NCI-H2029 (cell line): ENCODE measurements at regions not wholly inside any gene's neighbourhood (a gene's known extent, or its start where the extent isn't known, plus 50 kb on each side); places are given as distances from the start of the nearest gene placed in this dataset.

Experiments used
- DNase-seq: peaks from one replicate; lab custom pipeline; 2025; lab: John Stamatoyannopoulos, UW

DNA sequence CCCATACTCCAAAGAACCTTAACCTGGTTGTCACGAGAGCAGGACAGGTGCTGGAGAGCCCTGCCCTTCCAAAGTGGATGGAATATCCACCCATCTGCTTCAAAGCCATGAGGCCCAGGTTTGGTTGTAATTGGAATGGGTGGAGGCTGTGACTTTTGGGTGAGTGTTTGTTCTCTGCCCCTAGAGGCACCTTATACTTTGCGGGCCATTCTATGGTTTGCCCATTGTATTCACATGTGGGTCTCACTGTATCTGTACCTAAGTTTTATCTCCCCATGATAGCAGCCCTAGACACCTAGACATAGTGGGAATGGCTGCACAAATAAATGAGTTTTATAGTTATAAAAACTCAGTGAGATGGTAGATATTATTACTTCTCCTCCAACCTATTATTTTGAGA lies 67.1 kb upstream of the NAA20 start:
- no peak for DNase-seq

DNA sequence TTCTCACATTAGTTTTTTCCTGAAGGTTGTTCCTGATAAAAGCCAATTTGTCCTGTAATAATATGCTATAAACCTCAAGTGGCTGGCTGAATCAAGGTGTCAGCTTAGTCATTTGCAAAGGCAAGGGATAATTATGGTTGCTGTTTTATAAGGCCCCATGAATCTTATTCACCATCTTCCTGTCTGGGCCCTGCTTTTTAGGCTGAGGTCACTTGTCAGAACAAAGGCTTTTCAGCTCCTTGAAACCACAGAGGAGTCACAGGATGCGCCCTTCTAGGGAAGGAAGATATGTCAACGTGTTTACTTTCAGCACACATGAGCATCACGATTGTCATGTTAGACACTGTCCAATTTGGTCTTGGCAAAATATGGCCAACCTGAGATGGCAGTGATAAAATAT lies 64.8 kb upstream of the NAA20 start:
- peak; percentile 34 for DNase-seq

DNA sequence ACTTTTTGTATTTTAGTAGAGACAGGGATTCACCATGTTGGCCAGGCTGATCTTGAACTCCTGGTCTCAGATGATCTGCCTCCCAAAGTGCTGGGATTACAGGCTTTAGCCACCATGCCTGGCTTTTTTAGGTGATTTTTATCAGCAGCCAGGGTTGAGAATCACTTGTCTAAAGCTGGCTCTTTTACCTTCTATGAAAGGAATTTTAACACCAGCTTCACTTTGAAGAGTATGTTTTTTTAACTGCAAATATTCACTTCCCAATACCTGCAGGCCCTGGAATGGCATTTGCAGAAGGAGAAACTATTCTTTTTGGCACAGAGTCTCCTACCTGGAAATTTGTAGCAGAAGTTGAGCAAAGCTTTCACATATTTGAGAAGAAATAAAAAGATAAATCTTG lies 63.6 kb upstream of the NAA20 start:
- DNase-seq: no peak

DNA sequence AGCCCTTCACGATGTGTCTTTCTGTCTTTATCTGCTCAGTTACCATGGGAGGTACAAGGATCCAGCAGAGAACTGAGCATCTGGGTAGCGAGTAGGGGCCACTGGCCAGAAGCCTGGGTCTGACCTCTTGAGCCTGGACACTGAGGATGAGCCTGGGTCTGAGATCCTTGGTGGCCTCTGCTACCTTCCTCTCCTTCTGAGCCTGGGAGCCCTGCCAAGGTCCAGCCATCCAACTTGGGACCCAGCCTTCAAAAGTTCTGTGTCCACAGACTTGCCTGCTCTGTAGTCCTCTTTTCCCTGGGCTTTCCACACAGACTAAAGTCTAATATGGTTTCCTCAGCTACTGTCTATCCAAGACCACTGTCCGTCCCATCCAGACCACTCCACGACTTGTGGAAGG lies 60.2 kb upstream of the NAA20 start:
- no peak for DNase-seq

DNA sequence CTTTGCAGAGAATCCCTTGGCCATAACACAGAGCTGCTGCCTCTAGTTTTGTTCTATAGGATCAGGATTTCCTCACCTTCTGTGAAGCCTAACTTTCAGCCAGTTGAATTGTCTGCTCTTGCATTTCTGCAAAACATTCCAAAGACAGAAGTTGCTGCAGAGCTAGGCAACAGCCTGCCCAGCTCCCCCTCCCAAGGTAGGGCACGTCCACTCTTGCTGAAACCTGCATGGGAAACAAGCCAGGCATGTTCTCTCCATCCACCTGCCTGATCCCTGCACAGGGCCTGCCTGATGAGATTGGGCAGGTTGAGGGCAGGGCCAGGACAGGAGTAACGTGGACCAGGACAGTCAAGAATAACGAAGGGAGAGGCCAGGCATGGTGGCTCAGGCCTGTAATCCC lies 58.9 kb upstream of the NAA20 start:
- DNase-seq: no peak

DNA sequence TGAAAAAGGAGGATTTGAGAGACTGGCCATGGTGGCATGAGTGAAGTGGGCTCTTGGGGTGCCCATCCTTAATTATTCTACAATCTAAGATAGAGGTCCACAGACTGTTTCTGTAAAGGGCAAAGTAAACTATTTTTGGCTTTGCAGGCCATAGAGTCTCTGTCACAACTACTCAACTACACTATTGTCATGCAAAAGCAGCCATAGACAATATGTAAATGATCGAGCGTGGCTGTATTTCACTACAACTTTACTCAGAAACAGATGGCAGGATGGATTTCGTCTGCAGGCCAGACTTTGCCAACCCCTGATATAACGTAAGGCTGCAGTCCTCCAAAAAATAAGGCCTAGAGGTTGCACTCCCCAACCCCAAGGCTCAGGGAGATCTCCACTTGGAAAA lies 58.2 kb upstream of the NAA20 start:
- DNase-seq: no peak

DNA sequence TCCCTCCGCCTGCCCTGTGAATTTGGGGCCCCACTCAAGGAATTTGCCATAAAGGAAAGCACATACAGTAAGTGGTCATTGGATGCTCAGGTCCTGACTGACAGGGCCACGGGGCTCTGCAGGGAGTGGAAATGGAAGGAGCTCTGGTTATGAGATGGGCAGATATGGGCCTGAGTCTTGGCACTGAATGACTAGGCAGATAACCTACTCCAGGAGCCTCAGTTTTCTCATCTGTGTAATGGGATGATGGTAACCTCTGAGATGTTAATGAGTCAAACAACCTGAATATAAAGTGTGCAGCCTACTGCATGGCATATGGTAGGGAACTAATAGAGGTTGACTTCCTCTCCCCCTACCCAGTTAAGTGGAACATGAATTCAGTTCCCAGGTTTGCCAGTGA lies 56.4 kb upstream of the NAA20 start:
- DNase-seq: no peak

DNA sequence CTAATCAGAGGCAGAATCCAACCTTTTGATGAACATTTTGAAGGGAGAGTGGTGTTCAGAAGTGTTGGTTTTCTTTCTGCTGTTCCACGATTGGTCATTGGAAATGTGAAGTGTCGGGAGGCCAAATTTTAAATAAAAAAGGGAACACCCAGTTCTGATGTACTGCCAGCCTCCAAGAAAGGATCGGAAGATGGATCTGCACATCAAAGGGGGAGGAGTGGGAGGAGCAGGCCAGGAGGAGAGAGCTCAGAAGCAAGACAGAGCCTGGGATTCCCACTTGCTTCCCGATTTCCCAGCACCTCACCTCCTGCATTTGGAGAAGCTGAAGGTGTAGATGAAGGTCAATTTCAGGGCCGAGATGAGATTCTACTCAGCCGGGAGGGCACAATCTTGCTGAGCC lies 55.9 kb upstream of the NAA20 start:
- DNase-seq: no peak

DNA sequence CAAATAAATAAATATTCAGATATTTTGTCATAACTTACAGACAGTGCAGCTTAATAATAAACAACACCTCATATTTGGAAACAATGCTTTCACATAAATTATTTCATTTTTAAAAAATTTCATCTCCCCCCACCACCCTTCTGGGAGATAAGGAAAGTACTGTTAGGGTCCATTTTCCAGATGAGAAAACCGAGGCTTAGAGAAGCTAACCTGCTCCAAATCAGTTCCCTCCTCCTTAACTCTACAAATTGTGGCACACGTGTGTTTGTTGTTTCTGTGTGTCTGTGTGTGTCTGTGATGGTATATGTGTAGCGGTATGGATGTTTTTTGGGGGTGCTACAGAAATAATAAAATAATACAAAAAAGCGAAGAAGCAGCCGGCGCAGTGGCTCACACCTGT lies 54.2 kb upstream of the NAA20 start:
- DNase-seq: no peak

DNA sequence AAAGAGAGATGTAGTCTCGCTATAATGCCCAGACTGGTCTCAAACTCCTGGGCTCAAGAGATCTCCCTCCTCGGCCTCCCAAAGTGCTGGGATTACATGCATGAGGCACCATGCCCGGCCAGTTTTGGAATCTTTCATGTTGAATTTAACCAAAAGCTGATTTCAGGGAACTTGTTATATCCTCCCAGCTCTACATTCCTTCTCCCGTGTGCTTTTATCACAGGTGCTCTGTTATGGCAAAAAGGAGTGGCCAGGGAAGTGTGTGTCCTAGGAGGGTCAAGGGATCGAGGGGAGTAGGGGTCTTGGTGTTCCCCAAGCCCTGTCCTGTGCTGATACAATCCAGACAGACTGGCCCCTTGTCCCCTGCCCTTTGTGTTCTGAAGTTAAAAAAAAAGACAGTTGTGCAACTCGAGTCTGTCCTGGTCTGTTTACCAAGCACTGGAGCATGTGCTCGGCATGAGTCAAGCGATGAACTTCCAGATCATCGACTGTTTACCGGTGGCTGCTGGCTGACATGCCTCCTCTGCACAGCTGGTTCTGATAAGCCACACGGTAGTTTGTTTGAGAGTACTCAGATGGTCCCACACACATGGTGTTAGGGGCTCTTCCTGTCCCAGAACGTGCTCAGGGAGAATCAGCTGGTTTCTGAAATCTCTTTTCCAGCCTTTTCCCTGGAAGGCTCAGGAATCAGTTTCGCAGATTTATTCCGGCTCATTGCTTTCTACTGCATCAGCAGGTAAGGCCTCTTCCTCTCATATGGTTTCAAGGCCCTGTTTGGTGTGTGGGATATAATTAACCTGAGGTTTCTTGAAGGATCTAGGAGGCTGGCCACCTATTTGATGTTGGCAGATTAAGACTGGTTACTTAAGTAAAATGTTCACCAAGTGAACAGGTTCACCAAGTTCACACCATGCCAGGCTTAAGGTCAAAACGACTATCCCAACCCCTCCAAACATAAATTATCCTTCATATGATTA lies 52.6 kb upstream of the NAA20 start:
- DNase-seq: peak; percentile 11

DNA sequence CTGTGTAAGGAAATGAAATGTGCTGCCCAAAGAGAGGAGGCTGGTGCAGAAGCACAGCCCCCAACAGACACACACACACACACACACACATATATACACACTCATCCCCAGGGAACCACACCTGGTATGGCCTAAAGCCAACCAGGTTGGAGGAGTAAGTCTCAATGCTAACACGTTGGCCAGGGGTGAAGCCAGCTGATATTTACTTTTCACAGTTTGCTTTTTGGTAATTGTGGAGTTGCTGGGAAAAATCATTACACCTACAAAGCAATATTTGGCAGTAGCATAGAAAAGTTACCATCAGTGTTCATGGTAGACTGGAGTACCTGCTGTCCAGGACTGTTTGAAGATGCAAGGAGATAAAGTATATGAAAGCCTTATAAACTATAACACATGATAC lies 50.3 kb upstream of the NAA20 start:
- peak; percentile 83 for DNase-seq
